ENCODE measurements at regions not wholly inside any gene's neighbourhood (a gene's known extent, or its start where the extent isn't known, plus 50 kb on each side); places are given as distances from the start of the nearest gene placed in this dataset.
A peak's percentile ranks its signal among the peaks of the same experiment; 100 is the strongest.

DNA sequence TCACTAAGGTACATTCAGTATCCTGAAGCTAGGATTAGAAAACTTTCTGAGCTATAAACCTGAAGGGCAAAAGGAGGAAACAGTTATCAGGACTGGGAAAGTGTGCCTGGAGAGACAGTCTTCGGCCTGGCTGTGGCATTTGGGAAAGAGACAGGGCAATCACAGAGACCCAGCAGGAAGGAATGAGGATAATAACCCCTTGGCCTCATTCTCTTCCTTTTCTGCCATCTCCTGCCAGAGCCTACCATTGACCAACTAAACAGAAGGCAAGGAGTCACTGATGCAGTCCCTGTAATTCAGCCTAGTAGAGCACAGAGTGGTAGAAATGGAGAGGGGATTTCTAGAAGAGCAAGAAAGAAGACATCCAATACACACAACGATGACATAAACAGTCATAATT is 359.4 kb downstream of the HDGFL1 start:
- Histone ChIP-seq H3K27ac (ENCODE audit: extremely low read depth, low read depth, low read length) (no peak overlapping the region), H3K9me3 (ENCODE audit: control insufficient read depth, insufficient read depth, low read depth, low read length) (no peaks in the 10 kb centered on the region), H3K36me3 (ENCODE audit: control insufficient read depth in 2 of 2, insufficient read depth in 1 of 2, low read length in 2 of 2) (no peaks in the 10 kb centered on the region), H3K4me1 (ENCODE audit: control insufficient read depth, insufficient read depth, low read length) (no peaks in the 10 kb centered on the region), H3K4me3 (ENCODE audit: low read depth, low read length) (no peak overlapping the region)
- no peak for TF ChIP-seq GLI4 (tag by site-specific recombination; IDR thresholded peaks at IDR 0.05)
- no peak for TF ChIP-seq ZFP69B (tag by site-specific recombination; IDR thresholded peaks at IDR 0.05)
- no peak for TF ChIP-seq ZNF211 (tag by site-specific recombination; IDR thresholded peaks at IDR 0.05; ENCODE audit: low read depth)
- TF ChIP-seq ZNF776 (tag by site-specific recombination; IDR thresholded peaks at IDR 0.05; ENCODE audit: borderline replicate concordance) = no peak
- no peak for TF ChIP-seq ZBTB20 (tag by site-specific recombination; IDR thresholded peaks at IDR 0.05)
- TF ChIP-seq ZNF426 (tag by site-specific recombination; IDR thresholded peaks at IDR 0.05) = no peak
- TF ChIP-seq ZNF169 (tag by site-specific recombination; IDR thresholded peaks at IDR 0.05) = no peak
- POLR2A ChIA-PET = no interaction called here
- CTCF ChIA-PET = interaction anchor here (0.6 kb wide), 1 partner anchor 1130 kb away, joined by 3 read pairs; no protein-coding TSS in a partner anchor

DNA sequence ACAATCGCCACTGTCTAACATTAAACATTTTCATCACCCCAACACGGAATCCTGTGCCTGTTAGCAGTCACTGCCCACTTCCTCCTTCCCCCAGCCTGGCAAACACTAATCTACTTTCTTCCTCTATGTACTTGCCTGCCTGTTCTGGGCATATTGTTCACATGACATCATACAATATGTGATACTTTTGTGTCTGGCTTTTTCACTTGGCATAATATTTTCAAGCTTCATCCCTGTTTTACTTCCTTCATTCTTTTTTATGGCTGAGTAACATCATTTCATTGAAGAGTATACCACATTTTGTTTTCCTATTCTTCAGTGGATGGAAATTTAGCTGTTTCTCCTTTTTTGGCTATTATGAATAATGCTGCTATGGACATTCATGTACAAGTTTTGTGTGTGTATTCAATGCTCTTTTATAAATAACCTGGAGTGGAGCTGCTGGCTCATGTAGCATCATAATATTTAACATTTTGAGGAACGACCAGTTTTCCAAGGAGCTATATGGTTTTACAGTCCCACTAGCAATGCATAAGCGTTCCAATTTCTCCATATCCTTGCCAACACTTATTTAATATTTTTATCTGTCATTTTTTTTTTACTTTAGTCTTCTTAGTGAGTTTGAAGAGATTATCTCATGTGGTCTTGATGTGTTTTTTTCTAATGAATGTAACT is 360.1 kb downstream of the HDGFL1 start:
- no peak overlapping the region for H3K4me3 ChIP-seq (ENCODE audit: low read depth, low read length)
- no peaks in the 10 kb centered on the region for H3K9me3 ChIP-seq (ENCODE audit: control insufficient read depth, insufficient read depth, low read depth, low read length)
- no peaks in the 10 kb centered on the region for H3K36me3 ChIP-seq (ENCODE audit: control insufficient read depth in 2 of 2, insufficient read depth in 1 of 2, low read length in 2 of 2)
- H3K27ac ChIP-seq (ENCODE audit: extremely low read depth, low read depth, low read length) = no peak overlapping the region
- ChIA-PET CTCF (interaction anchor here (0.6 to 0.7 kb wide), 2 partner anchors 33 to 1131 kb away, joined by 3 read pairs; no protein-coding TSS in a partner anchor), POLR2A (no interaction called here)
- H3K4me1 ChIP-seq (ENCODE audit: control insufficient read depth, insufficient read depth, low read length) = no peaks in the 10 kb centered on the region
- no peak for TF ChIP-seq ZFHX2 (tag by site-specific recombination; conservative IDR thresholded peaks at IDR 0.05)
- TF ChIP-seq ZSCAN18 (tag by site-specific recombination; IDR thresholded peaks at IDR 0.05) = no peak
- TF ChIP-seq, protein P1, sequence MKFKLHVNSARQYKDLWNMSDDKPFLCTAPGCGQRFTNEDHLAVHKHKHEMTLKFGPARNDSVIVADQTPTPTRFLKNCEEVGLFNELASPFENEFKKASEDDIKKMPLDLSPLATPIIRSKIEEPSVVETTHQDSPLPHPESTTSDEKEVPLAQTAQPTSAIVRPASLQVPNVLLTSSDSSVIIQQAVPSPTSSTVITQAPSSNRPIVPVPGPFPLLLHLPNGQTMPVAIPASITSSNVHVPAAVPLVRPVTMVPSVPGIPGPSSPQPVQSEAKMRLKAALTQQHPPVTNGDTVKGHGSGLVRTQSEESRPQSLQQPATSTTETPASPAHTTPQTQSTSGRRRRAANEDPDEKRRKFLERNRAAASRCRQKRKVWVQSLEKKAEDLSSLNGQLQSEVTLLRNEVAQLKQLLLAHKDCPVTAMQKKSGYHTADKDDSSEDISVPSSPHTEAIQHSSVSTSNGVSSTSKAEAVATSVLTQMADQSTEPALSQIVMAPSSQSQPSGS (tag by site-specific recombination; IDR thresholded peaks at IDR 0.05; ENCODE audit: low read depth) = peak; percentile 50; the same call in 1 of the 2 replicates

GRCh38 chr6:22940581-22941290 is 371.4 kb downstream of the HDGFL1 start:
- ChIA-PET CTCF (no interaction called here), POLR2A (no interaction called here)
- Histone ChIP-seq H3K27ac (ENCODE audit: extremely low read depth, low read depth, low read length) (no peak overlapping the region), H3K4me1 (ENCODE audit: control insufficient read depth, insufficient read depth, low read length) (no peaks in the 10 kb centered on the region), H3K4me3 (ENCODE audit: low read depth, low read length) (no peak overlapping the region), H3K36me3 (ENCODE audit: control insufficient read depth in 2 of 2, insufficient read depth in 1 of 2, low read length in 2 of 2) (no peaks in the 10 kb centered on the region), H3K9me3 (ENCODE audit: control insufficient read depth, insufficient read depth, low read depth, low read length) (no peaks in the 10 kb centered on the region)
- TF ChIP-seq, protein P1 (tag by site-specific recombination; IDR thresholded peaks at IDR 0.05; ENCODE audit: low read depth) = no peak
- TF ChIP-seq, protein P2, sequence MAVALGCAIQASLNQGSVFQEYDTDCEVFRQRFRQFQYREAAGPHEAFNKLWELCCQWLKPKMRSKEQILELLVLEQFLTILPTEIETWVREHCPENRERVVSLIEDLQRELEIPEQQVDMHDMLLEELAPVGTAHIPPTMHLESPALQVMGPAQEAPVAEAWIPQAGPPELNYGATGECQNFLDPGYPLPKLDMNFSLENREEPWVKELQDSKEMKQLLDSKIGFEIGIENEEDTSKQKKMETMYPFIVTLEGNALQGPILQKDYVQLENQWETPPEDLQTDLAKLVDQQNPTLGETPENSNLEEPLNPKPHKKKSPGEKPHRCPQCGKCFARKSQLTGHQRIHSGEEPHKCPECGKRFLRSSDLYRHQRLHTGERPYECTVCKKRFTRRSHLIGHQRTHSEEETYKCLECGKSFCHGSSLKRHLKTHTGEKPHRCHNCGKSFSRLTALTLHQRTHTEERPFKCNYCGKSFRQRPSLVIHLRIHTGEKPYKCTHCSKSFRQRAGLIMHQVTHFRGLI (tag by site-specific recombination; IDR thresholded peaks at IDR 0.05) = no peak
- TF ChIP-seq IKZF3 (tag by site-specific recombination; IDR thresholded peaks at IDR 0.05) = no peak
- TF ChIP-seq GLIS1 (tag by site-specific recombination; IDR thresholded peaks at IDR 0.05) = no peak
- no peak for TF ChIP-seq ZNF510 (tag by site-specific recombination; IDR thresholded peaks at IDR 0.05; ENCODE audit: insufficient replicate concordance)
- TF ChIP-seq, protein P3, sequence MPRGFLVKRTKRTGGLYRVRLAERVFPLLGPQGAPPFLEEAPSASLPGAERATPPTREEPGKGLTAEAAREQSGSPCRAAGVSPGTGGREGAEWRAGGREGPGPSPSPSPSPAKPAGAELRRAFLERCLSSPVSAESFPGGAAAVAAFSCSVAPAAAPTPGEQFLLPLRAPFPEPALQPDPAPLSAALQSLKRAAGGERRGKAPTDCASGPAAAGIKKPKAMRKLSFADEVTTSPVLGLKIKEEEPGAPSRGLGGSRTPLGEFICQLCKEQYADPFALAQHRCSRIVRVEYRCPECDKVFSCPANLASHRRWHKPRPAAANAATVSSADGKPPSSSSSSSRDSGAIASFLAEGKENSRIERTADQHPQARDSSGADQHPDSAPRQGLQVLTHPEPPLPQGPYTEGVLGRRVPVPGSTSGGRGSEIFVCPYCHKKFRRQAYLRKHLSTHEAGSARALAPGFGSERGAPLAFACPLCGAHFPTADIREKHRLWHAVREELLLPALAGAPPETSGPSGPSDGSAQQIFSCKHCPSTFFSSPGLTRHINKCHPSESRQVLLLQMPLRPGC (tag by site-specific recombination; IDR thresholded peaks at IDR 0.05) = no peak
- TF ChIP-seq GLI2 (tag by site-specific recombination; IDR thresholded peaks at IDR 0.05; ENCODE audit: borderline replicate concordance, low read depth) = no peak
- TF ChIP-seq ZNF133 (tag by site-specific recombination; IDR thresholded peaks at IDR 0.05) = no peak
- no peak for TF ChIP-seq ZNF404 (tag by site-specific recombination; IDR thresholded peaks at IDR 0.05)
- no peak for TF ChIP-seq ZBTB17 (tag by site-specific recombination; IDR thresholded peaks at IDR 0.05)
- no peak for TF ChIP-seq ZNF112 (tag by site-specific recombination; IDR thresholded peaks at IDR 0.05)
- no peak for TF ChIP-seq SP2 (tag by site-specific recombination; IDR thresholded peaks at IDR 0.05)
- no peak for TF ChIP-seq HOXC10 (CRISPR knock-in tag; IDR thresholded peaks at IDR 0.05)
